PC-3 (cell line): ENCODE measurements at regions not wholly inside any gene's neighbourhood (a gene's known extent, or its start where the extent isn't known, plus 50 kb on each side); places are given as distances from the start of the nearest gene placed in this dataset.

ENCODE experiments used
- ATAC-seq: fragments of 200-7000 bp; cut with Tn5 transposase; 2 replicates; pipeline ENCODE4 v1.9.1; 2020; ENCODE audit warnings: mild to moderate bottlenecking, moderate library complexity
- BruUV-seq: library from RNA; stranded (reverse); fragments of 400-500 nt; replicated peaks from 2 replicates; lab custom pipeline; 2021; lab: Mats Ljungman, UMichigan
- CTCF ChIA-PET: fragments of 300-600 bp; sonication (Branson Sonifier 250); formaldehyde crosslinking; loops from one replicate; lab custom pipeline; 2022; ENCODE audit warnings: antibody characterized with exemption; lab: Charles Lee
- POLR2A ChIA-PET: fragments of 300-600 bp; sonication (Branson Sonifier 250); formaldehyde crosslinking; loops from one replicate; lab custom pipeline; 2022; ENCODE audit warnings: antibody characterized with exemption; ENCODE audit not compliant: unreplicated experiment; lab: Charles Lee
- DNase-seq: peaks from one replicate; pipeline ENCODE4 v3.0.0-alpha.2; 2015
- H2AFZ ChIP-seq: fragments of 300-600 bp; sonication (generic); 2 replicates; pipeline ENCODE4 v1.6.0; 2016; ENCODE audit warnings: antibody characterized with exemption, low read length
- H3F3A ChIP-seq: fragments of 300-600 bp; sonication (generic); one replicate; pipeline ENCODE4 v1.6.0; 2017; ENCODE audit warnings: antibody characterized with exemption, low read length, control low read depth, mild to moderate bottlenecking; ENCODE audit not compliant: unreplicated experiment
- H3K27ac ChIP-seq: fragments of 300-600 bp; sonication (generic); 2 replicates; pipeline ENCODE4 v1.5.1; 2016; ENCODE audit warnings: mild to moderate bottlenecking, low read length
- H3K27me3 ChIP-seq: fragments of 300-600 bp; sonication (generic); 2 replicates; pipeline ENCODE4 v1.6.1; 2016; ENCODE audit warnings: low read length, mixed read lengths
- H3K36me3 ChIP-seq: fragments of 300-600 bp; sonication (generic); 2 replicates; pipeline ENCODE4 v1.6.1; 2016; ENCODE audit warnings: low read depth, mixed run types, low read length, mixed read lengths
- H3K4me1 ChIP-seq: fragments of 300-600 bp; sonication (generic); 2 replicates; pipeline ENCODE4 v1.5.1; 2016; ENCODE audit warnings: low read length; ENCODE audit not compliant: insufficient read depth
- H3K4me2 ChIP-seq: fragments of 300-600 bp; sonication (generic); 2 replicates; pipeline ENCODE4 v1.6.0; 2016; ENCODE audit warnings: low read length
- H3K4me3 ChIP-seq: fragments of 300-600 bp; sonication (generic); 2 replicates; pipeline ENCODE4 v1.5.1; 2016; ENCODE audit warnings: mild to moderate bottlenecking, low read length, mixed read lengths
- H3K79me2 ChIP-seq: fragments of 300-600 bp; sonication (generic); 2 replicates; pipeline ENCODE4 v1.6.1; 2017; ENCODE audit warnings: low read length, mixed read lengths
- H3K9ac ChIP-seq: fragments of 300-600 bp; sonication (generic); 2 replicates; pipeline ENCODE4 v1.6.0; 2016; ENCODE audit warnings: mild to moderate bottlenecking, low read length
- H3K9me2 ChIP-seq: fragments of 300-600 bp; sonication (generic); replicated peaks from 2 replicates; pipeline ENCODE4 v1.6.1; 2016; ENCODE audit warnings: mixed run types, low read length, mixed read lengths
- H3K9me3 ChIP-seq: fragments of 300-600 bp; sonication (generic); 2 replicates; pipeline ENCODE4 v1.6.1; 2016; ENCODE audit warnings: low read length, mixed read lengths
- H4K20me1 ChIP-seq: fragments of 300-600 bp; sonication (generic); 2 replicates; pipeline ENCODE4 v1.6.1; 2016; ENCODE audit warnings: low read length, mixed read lengths
- EZH2 ChIP-seq: fragments of 300-600 bp; sonication (generic); IDR thresholded peaks from one replicate; pipeline ENCODE4 v1.6.1; 2017; ENCODE audit warnings: antibody characterized with exemption, mild to moderate bottlenecking, low read length; ENCODE audit not compliant: unreplicated experiment
- EZH2phosphoT487 ChIP-seq: fragments of 300-600 bp; sonication (generic); IDR thresholded peaks from 2 replicates; pipeline ENCODE4 v1.6.1; 2018; ENCODE audit warnings: mild to moderate bottlenecking, antibody characterized with exemption, low read length, borderline replicate concordance
- intact Hi-C: fragments of 100-400 bp; cut with micrococcal nuclease; formaldehyde crosslinking; loops from 2 replicates; pipeline ENCODE4 v1.9.0; 2023
- TF ChIP-seq, protein P1 (sequence below): fragments of 300-600 bp; sonication (generic); conservative IDR thresholded peaks from 2 replicates; pipeline ENCODE4 v1.5.1; 2017; ENCODE audit warnings: antibody characterized with exemption, low read depth, mild to moderate bottlenecking, low read length

DNA sequence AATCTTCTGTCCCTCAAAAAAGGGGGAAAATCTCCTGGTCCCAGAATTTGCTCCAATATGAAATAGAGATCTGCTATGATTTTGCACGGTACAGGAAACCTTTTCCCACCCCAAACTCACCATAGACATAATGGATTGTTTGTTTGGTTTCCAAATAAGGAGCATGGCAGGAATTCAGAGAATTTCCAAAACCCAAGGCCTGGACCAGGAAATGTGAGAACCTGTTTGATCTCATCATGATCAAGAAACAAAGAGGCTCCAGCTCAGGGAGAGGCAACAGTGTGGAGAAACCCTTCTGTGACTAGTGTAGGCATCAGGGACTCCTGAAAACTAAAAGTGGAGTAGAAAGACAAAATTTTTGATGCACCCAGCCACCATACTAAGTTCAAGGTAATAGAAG lies 1548.1 kb upstream of the LRRTM3 start:
- intact Hi-C loops = no loop called here
- H3K27ac ChIP-seq = no peak overlapping the region
- no peaks in the 10 kb centered on the region for H4K20me1 ChIP-seq
- no peak overlapping the region for H3K9ac ChIP-seq
- H3K27me3 ChIP-seq = no peaks in the 10 kb centered on the region
- H3K4me3 ChIP-seq = no peak overlapping the region
- no peaks in the 10 kb centered on the region for H3K9me2 ChIP-seq
- no peaks in the 10 kb centered on the region for H3K9me3 ChIP-seq
- no peak overlapping the region for H2AFZ ChIP-seq
- H3K79me2 ChIP-seq = no peaks in the 10 kb centered on the region
- BruUV-seq = no TSS peak
- peak; percentile 39 for DNase-seq
- H3K4me2 ChIP-seq = no peak overlapping the region
- H3F3A ChIP-seq = no peaks in the 10 kb centered on the region
- no peaks in the 10 kb centered on the region for H3K36me3 ChIP-seq
- POLR2A ChIA-PET = no interaction called here
- no peaks in the 10 kb centered on the region for H3K4me1 ChIP-seq
- no peak for ATAC-seq
- TF ChIP-seq EZH2 (no peak), EZH2phosphoT487 (no peak)
- TF ChIP-seq, protein P1, sequence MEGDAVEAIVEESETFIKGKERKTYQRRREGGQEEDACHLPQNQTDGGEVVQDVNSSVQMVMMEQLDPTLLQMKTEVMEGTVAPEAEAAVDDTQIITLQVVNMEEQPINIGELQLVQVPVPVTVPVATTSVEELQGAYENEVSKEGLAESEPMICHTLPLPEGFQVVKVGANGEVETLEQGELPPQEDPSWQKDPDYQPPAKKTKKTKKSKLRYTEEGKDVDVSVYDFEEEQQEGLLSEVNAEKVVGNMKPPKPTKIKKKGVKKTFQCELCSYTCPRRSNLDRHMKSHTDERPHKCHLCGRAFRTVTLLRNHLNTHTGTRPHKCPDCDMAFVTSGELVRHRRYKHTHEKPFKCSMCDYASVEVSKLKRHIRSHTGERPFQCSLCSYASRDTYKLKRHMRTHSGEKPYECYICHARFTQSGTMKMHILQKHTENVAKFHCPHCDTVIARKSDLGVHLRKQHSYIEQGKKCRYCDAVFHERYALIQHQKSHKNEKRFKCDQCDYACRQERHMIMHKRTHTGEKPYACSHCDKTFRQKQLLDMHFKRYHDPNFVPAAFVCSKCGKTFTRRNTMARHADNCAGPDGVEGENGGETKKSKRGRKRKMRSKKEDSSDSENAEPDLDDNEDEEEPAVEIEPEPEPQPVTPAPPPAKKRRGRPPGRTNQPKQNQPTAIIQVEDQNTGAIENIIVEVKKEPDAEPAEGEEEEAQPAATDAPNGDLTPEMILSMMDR = no peak
- CTCF ChIA-PET = no interaction called here

DNA sequence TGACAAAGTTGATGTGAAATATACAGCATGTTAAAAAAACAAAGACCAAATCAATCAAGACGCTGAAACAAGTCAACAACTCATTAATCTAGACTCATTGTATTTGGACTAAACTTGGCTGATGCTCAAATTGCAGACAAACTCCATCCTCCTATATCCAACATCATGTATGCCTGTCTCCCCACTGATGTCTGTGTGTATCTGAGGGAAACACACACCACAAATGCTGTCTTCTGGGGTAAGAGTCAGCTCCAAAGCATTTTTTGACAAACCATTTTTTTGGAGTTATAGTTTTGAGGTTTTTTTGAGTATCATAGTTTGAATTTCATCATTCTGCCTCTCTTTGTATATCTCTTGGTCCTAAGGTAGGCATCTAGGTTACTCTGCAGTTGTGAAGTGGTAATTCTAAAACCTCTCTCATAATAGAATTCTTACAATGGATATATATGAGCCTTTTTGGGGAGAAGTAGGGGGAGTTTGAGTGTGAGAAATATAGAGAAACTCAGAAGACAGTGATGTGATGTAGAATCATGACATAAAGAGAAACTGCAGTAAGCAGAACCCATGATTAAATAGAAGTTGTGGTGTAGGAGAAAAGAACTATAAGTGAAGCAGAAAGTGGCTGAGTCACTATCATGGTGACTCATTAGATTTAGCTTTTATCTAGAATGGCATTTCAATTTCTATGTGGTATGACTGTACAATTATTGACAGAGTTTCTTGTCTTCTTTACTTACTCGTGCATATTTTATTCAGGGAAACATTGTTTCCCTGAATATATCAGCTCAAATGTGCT lies 1531.1 kb upstream of the LRRTM3 start:
- Histone ChIP-seq H3K36me3 (no peaks in the 10 kb centered on the region), H3K9ac (no peak overlapping the region), H3K4me3 (no peak overlapping the region), H3K79me2 (no peaks in the 10 kb centered on the region), H3K4me2 (peak overlapping the region; percentile 34), H3K27me3 (no peaks in the 10 kb centered on the region), H3K9me3 (no peaks in the 10 kb centered on the region), H2AFZ (no peak overlapping the region), H3F3A (no peaks in the 10 kb centered on the region), H4K20me1 (no peaks in the 10 kb centered on the region), H3K27ac (peak overlapping the region; percentile 27), H3K4me1 (peaks cover 16% of the 10 kb centered on the region), H3K9me2 (no peaks in the 10 kb centered on the region)
- ATAC-seq (peak; percentile 98), DNase-seq (peak; percentile 93)
- intact Hi-C loops = loop anchor here (1.0 kb wide), 1 partner anchor 25 kb away; no protein-coding TSS in a partner anchor
- POLR2A ChIA-PET = interaction anchor here (0.5 kb wide), 1 partner anchor 1414 kb away, joined by 3 read pairs; no protein-coding TSS in a partner anchor
- CTCF ChIA-PET = no interaction called here
- no TSS peak for BruUV-seq
- TF ChIP-seq, protein P1 = no peak
- no peak for TF ChIP-seq EZH2
- no peak for TF ChIP-seq EZH2phosphoT487

DNA sequence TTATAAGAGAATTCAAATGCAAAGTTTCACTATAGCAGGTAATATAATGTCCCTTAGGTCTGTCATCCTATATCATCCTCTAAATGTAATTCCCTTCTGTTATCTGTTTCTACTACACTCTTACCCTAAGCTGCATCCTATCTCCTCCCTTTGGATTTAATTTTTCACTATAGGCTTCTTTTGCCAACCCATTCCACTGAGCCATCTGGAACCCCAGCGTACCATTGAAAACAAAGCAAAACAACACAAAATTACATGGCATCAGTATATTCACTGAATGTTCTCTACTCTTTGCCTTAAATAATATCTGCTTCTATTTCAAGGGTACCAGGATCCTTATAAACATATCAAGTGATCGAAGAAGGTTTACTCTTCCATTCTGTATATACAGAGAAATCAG lies 1530.2 kb upstream of the LRRTM3 start:
- TF ChIP-seq, protein P1 = no peak
- TF ChIP-seq EZH2phosphoT487 = no peak
- no peak for TF ChIP-seq EZH2
- H3K79me2 ChIP-seq = no peaks in the 10 kb centered on the region

More for the DNA sequence above, 1530.2 kb upstream of the LRRTM3 start:
- H3K9me2 ChIP-seq = no peaks in the 10 kb centered on the region
- H3K9ac ChIP-seq = no peak overlapping the region
- intact Hi-C loops = loop anchor here (1.0 kb wide), 1 partner anchor 24 kb away; no protein-coding TSS in a partner anchor
- no peak overlapping the region for H2AFZ ChIP-seq
- no peaks in the 10 kb centered on the region for H3K9me3 ChIP-seq
- H3K4me3 ChIP-seq = no peak overlapping the region
- no peak overlapping the region for H3K4me2 ChIP-seq
- CTCF ChIA-PET = interaction anchor here (0.5 kb wide), 1 partner anchor 17 kb away, joined by 3 read pairs; no protein-coding TSS in a partner anchor
- peaks cover 16% of the 10 kb centered on the region for H3K4me1 ChIP-seq
- H4K20me1 ChIP-seq = no peaks in the 10 kb centered on the region
- DNase-seq = no peak
- no peaks in the 10 kb centered on the region for H3K27me3 ChIP-seq
- ATAC-seq = no peak
- H3K27ac ChIP-seq = no peak overlapping the region
- no TSS peak for BruUV-seq
- H3F3A ChIP-seq = no peaks in the 10 kb centered on the region
- H3K36me3 ChIP-seq = no peaks in the 10 kb centered on the region
- POLR2A ChIA-PET = no interaction called here
